H9 (cell line): ENCODE measurements at regions not wholly inside any gene's neighbourhood (a gene's known extent, or its start where the extent isn't known, plus 50 kb on each side); places are given as distances from the start of the nearest gene placed in this dataset.

ENCODE experiments used
- DNase-seq: peaks from one replicate; pipeline ENCODE4 v3.0.0-alpha.2; 2017
- H2AFZ ChIP-seq: one replicate; pipeline ENCODE4 v1.6.1; 2013; ENCODE audit warnings: mild to moderate bottlenecking, low read length, control low read depth, moderate library complexity
- H2AK5ac ChIP-seq: 2 replicates; pipeline ENCODE4 v1.6.1; 2013; ENCODE audit warnings: low read length, control low read depth, mixed read lengths; ENCODE audit not compliant: insufficient read length
- H2BK120ac ChIP-seq: one replicate; pipeline ENCODE4 v1.6.1; 2013; ENCODE audit warnings: low read depth, mild to moderate bottlenecking, low read length, control low read depth, inconsistent platforms; ENCODE audit not compliant: poor library complexity, severe bottlenecking
- H2BK12ac ChIP-seq: 2 replicates; pipeline ENCODE4 v1.6.1; 2013; ENCODE audit warnings: low read length, control low read depth, mixed read lengths, low read depth; ENCODE audit not compliant: insufficient read length
- H2BK15ac ChIP-seq: 2 replicates; pipeline ENCODE4 v1.6.1; 2013; ENCODE audit warnings: low read depth, low read length, control low read depth
- H2BK20ac ChIP-seq: one replicate; pipeline ENCODE4 v1.6.1; 2013; ENCODE audit warnings: low read depth, mild to moderate bottlenecking, low read length, control low read depth, inconsistent platforms; ENCODE audit not compliant: poor library complexity, severe bottlenecking
- H2BK5ac ChIP-seq: 2 replicates; pipeline ENCODE4 v1.6.1; 2013; ENCODE audit warnings: low read length, control low read depth, mixed read lengths; ENCODE audit not compliant: insufficient read length
- H3K14ac ChIP-seq: 2 replicates; pipeline ENCODE4 v1.6.1; 2013; ENCODE audit warnings: low read length, control low read depth; ENCODE audit not compliant: insufficient read depth
- H3K18ac ChIP-seq: 2 replicates; pipeline ENCODE4 v1.6.1; 2013; ENCODE audit warnings: low read depth, mild to moderate bottlenecking, mixed read lengths, low read length, control low read depth; ENCODE audit not compliant: insufficient read length
- H3K23ac ChIP-seq: 2 replicates; pipeline ENCODE4 v1.6.1; 2013; ENCODE audit warnings: low read length, control low read depth, mixed read lengths, low read depth; ENCODE audit not compliant: insufficient read length
- H3K23me2 ChIP-seq: 2 replicates; pipeline ENCODE4 v1.6.1; 2013; ENCODE audit warnings: low read depth, mild to moderate bottlenecking, mixed read lengths, low read length, control low read depth; ENCODE audit not compliant: insufficient read length, poor library complexity, severe bottlenecking
- H3K27ac ChIP-seq: 2 replicates; pipeline ENCODE4 v1.5.1; 2013; ENCODE audit warnings: low read length, control low read depth, mixed read lengths, low read depth; ENCODE audit not compliant: insufficient read length
- H3K27me3 ChIP-seq: 2 replicates; pipeline ENCODE4 v1.6.1; 2013; ENCODE audit warnings: low read length, control low read depth, inconsistent platforms; ENCODE audit not compliant: insufficient read depth
- H3K4ac ChIP-seq: 2 replicates; pipeline ENCODE4 v1.6.1; 2013; ENCODE audit warnings: low read depth, mild to moderate bottlenecking, control low read depth, inconsistent platforms, low read length, moderate library complexity
- H3K4me1 ChIP-seq: 2 replicates; pipeline ENCODE4 v1.6.1; 2013; ENCODE audit warnings: low read length, control low read depth, inconsistent platforms; ENCODE audit not compliant: insufficient read depth
- H3K4me2 ChIP-seq: 2 replicates; pipeline ENCODE4 v1.6.1; 2013; ENCODE audit warnings: low read length, control low read depth, mixed read lengths; ENCODE audit not compliant: insufficient read length, insufficient read depth
- H3K56ac ChIP-seq: 2 replicates; pipeline ENCODE4 v1.6.1; 2013; ENCODE audit warnings: low read depth, mild to moderate bottlenecking, mixed read lengths, low read length, control low read depth; ENCODE audit not compliant: insufficient read length
- H3K79me1 ChIP-seq: 2 replicates; pipeline ENCODE4 v1.6.1; 2013; ENCODE audit warnings: low read depth, mild to moderate bottlenecking, moderate library complexity, low read length, control low read depth, inconsistent platforms; ENCODE audit not compliant: insufficient read depth, poor library complexity, severe bottlenecking
- H3K79me2 ChIP-seq: 2 replicates; pipeline ENCODE4 v1.6.1; 2013; ENCODE audit warnings: low read length, control low read depth, inconsistent platforms; ENCODE audit not compliant: insufficient read depth
- H3K9ac ChIP-seq: 2 replicates; pipeline ENCODE4 v1.6.1; 2013; ENCODE audit warnings: low read length, control low read depth, mixed read lengths; ENCODE audit not compliant: insufficient read length; ENCODE audit errors: extremely low read depth
- H3K9me3 ChIP-seq: one replicate; pipeline ENCODE4 v1.6.1; 2013; ENCODE audit warnings: low read depth, low read length, inconsistent platforms; ENCODE audit not compliant: control insufficient read depth
- H3T11ph ChIP-seq: one replicate; pipeline ENCODE4 v1.6.1; 2013; ENCODE audit warnings: mild to moderate bottlenecking, low read length, control low read depth, inconsistent platforms
- H4K20me1 ChIP-seq: one replicate; pipeline ENCODE4 v1.6.1; 2013; ENCODE audit not compliant: control insufficient read depth, insufficient read length, insufficient read depth
- H4K5ac ChIP-seq: 2 replicates; pipeline ENCODE4 v1.6.1; 2013; ENCODE audit warnings: low read depth, mild to moderate bottlenecking, mixed read lengths, low read length, control low read depth; ENCODE audit not compliant: insufficient read length
- H4K8ac ChIP-seq: replicated peaks from 2 replicates; pipeline ENCODE4 v1.6.1; 2013; ENCODE audit warnings: low read length, control low read depth, mixed read lengths, low read depth; ENCODE audit not compliant: insufficient read length
- H4K91ac ChIP-seq: 2 replicates; pipeline ENCODE4 v1.6.1; 2013; ENCODE audit warnings: low read depth, mild to moderate bottlenecking, moderate library complexity, mixed read lengths, low read length, control low read depth; ENCODE audit not compliant: insufficient read length
- H3K27ac Mint-ChIP-seq, 3 experiments: 2 replicates in 2 of 3; 3 replicates in 1 of 3; pipeline ENCODE4 v1.8.0; 2020 to 2021; ENCODE audit warnings: mixed read lengths in 3 of 3, mild to moderate bottlenecking in 1 of 3, moderate library complexity in 1 of 3
- H3K27me3 Mint-ChIP-seq: 2 replicates; pipeline ENCODE4 v1.8.0; 2021; ENCODE audit warnings: low read depth, mild to moderate bottlenecking, moderate library complexity, mixed read lengths
- H3K36me3 Mint-ChIP-seq, 3 experiments: 2 replicates in 2 of 3; 3 replicates in 1 of 3; pipeline ENCODE4 v1.8.0; 2020 to 2021; ENCODE audit warnings: low read depth in 3 of 3, mixed read lengths in 3 of 3; ENCODE audit not compliant: insufficient read depth in 1 of 3
- H3K4me1 Mint-ChIP-seq, 2 experiments: 2 replicates each; pipeline ENCODE4 v1.8.0; 2020; ENCODE audit warnings: mixed read lengths in 2 of 2
- H3K4me3 Mint-ChIP-seq, 2 experiments: 2 replicates in 1 of 2; 3 replicates in 1 of 2; pipeline ENCODE4 v1.8.0; 2020 to 2021; ENCODE audit warnings: mild to moderate bottlenecking in 2 of 2, mixed read lengths in 2 of 2, moderate library complexity in 1 of 2
- H3K9me3 Mint-ChIP-seq, 2 experiments: 2 replicates in 1 of 2; 3 replicates in 1 of 2; pipeline ENCODE4 v1.8.0; 2020; ENCODE audit warnings: mild to moderate bottlenecking in 2 of 2, mixed read lengths in 2 of 2, moderate library complexity in 1 of 2
- WGBS: extraction: QIAGEN DNeasy Blood & Tissue Kit; methylation state at CpG from one replicate; pipeline ENCODE4 v1.1.7; 2013; ENCODE audit warnings: missing lambda C conversion rate, low lambda C conversion rate, mixed read lengths; ENCODE audit not compliant: insufficient read length; ENCODE audit errors: extremely low coverage; 5-methylcytosine and 5-hydroxymethylcytosine counted together
- TF ChIP-seq, protein P1 (sequence below): fragments of 200-600 bp; sonication (generic); conservative IDR thresholded peaks from 3 replicates; pipeline ENCODE4 v1.8.0; 2021; ENCODE audit warnings: antibody characterized with exemption, mild to moderate bottlenecking

GRCh38 chr6:112899541-112899940, 552.4 kb downstream of the RFPL4B start:
- no peaks in the 10 kb centered on the region for H3K27me3 ChIP-seq
- H2BK12ac ChIP-seq: no peak overlapping the region
- no peak overlapping the region for H4K5ac ChIP-seq
- H3K79me1 ChIP-seq: no peaks in the 10 kb centered on the region
- H2BK5ac ChIP-seq: no peak overlapping the region
- H3K18ac ChIP-seq: no peak overlapping the region
- no peak overlapping the region for H2AFZ ChIP-seq
- no peak overlapping the region for H4K8ac ChIP-seq
- H3K79me2 ChIP-seq: no peaks in the 10 kb centered on the region
- no peaks in the 10 kb centered on the region for H3K23me2 ChIP-seq
- no peak overlapping the region for H4K91ac ChIP-seq
- TF ChIP-seq, protein P1, sequence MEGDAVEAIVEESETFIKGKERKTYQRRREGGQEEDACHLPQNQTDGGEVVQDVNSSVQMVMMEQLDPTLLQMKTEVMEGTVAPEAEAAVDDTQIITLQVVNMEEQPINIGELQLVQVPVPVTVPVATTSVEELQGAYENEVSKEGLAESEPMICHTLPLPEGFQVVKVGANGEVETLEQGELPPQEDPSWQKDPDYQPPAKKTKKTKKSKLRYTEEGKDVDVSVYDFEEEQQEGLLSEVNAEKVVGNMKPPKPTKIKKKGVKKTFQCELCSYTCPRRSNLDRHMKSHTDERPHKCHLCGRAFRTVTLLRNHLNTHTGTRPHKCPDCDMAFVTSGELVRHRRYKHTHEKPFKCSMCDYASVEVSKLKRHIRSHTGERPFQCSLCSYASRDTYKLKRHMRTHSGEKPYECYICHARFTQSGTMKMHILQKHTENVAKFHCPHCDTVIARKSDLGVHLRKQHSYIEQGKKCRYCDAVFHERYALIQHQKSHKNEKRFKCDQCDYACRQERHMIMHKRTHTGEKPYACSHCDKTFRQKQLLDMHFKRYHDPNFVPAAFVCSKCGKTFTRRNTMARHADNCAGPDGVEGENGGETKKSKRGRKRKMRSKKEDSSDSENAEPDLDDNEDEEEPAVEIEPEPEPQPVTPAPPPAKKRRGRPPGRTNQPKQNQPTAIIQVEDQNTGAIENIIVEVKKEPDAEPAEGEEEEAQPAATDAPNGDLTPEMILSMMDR: no peak
- no peak overlapping the region for H3K4ac ChIP-seq
- H3K56ac ChIP-seq: no peak overlapping the region
- H3K9ac ChIP-seq: no peak overlapping the region
- no peak overlapping the region for H3K27ac ChIP-seq
- WGBS: no CpG with 5 or more reads among the region's 3 CpGs
- H3K9me3 ChIP-seq: no peaks in the 10 kb centered on the region
- H3K4me2 ChIP-seq: no peak overlapping the region
- H3K14ac ChIP-seq: no peak overlapping the region
- peaks cover 1 to 12% (median 4%) of the 10 kb centered on the region in 3 experiments; a peak in 6 of 7 replicates for H3K36me3 Mint-ChIP-seq
- no peaks in the 10 kb centered on the region for H3K4me1 Mint-ChIP-seq
- no peaks in the 10 kb centered on the region for H4K20me1 ChIP-seq
- H3K27me3 Mint-ChIP-seq: no peaks in the 10 kb centered on the region
- H2BK120ac ChIP-seq: no peak overlapping the region
- no peak overlapping the region for H3K27ac Mint-ChIP-seq
- H3K4me1 ChIP-seq: no peaks in the 10 kb centered on the region
- no peak for DNase-seq
- no peak overlapping the region for H2BK20ac ChIP-seq
- no peak overlapping the region for H2AK5ac ChIP-seq
- H2BK15ac ChIP-seq: no peak overlapping the region
- peaks cover 5 to 9% of the 10 kb centered on the region in 2 experiments for H3K9me3 Mint-ChIP-seq
- no peak overlapping the region for H3T11ph ChIP-seq
- no peak overlapping the region for H3K23ac ChIP-seq
- no peak overlapping the region for H3K4me3 Mint-ChIP-seq
